Peyer's patch (tissue), 4 donors: ENCODE measurements at regions not wholly inside any gene's neighbourhood (a gene's known extent, or its start where the extent isn't known, plus 50 kb on each side); places are given as distances from the start of the nearest gene placed in this dataset.

Experiments
- DNase-seq, 3 donors: peaks; one replicate each; pipeline ENCODE4 v3.0.0-alpha.2; 2017 to 2019
- H3K27ac ChIP-seq, 4 donors: fragments of 200-600 bp; sonication (generic); one replicate each; pipeline ENCODE4 v1.5.1; 2016 to 2019
- H3K27me3 ChIP-seq, 2 donors: fragments of 200-600 bp; sonication (generic); one replicate each; pipeline ENCODE4 v1.5.1; 2019
- H3K36me3 ChIP-seq, 3 donors: fragments of 200-600 bp; sonication (generic); one replicate each; pipeline ENCODE4 v1.5.1; 2016 to 2019
- H3K4me1 ChIP-seq, 4 donors: fragments of 200-600 bp; sonication (generic); one replicate each; pipeline ENCODE4 v1.5.1; 2016 to 2019
- H3K4me3 ChIP-seq, 4 donors: fragments of 200-600 bp; sonication (generic); 1 replicate in 3 of 4; 2 replicates in 1 of 4; pipeline ENCODE4 v1.5.1; 2016 to 2019; ENCODE audit warnings: mild to moderate bottlenecking in 1 of 4
- H3K9me3 ChIP-seq, 4 donors: fragments of 200-600 bp; sonication (generic); one replicate each; pipeline ENCODE4 v1.5.1; 2016 to 2019; ENCODE audit warnings: mild to moderate bottlenecking in 1 of 4
- POLR2A ChIP-seq, 2 donors: fragments of 450-650 bp; IDR thresholded peaks; one replicate each; pipeline ENCODE4 v1.5.1; 2017; ENCODE audit warnings: antibody characterized with exemption in 2 of 2, mild to moderate bottlenecking in 2 of 2, moderate library complexity in 2 of 2
- TF ChIP-seq, protein P1 (sequence below), 6 experiments: fragments of 450-650 bp in 4 of 6; fragments of 200-600 bp in 2 of 6; sonication (generic) in 1 of 6; IDR thresholded peaks; one replicate each; pipeline ENCODE4 v1.5.1; 2017 to 2019; ENCODE audit warnings: antibody characterized with exemption in 6 of 6, mild to moderate bottlenecking in 3 of 6, moderate library complexity in 1 of 6

DNA sequence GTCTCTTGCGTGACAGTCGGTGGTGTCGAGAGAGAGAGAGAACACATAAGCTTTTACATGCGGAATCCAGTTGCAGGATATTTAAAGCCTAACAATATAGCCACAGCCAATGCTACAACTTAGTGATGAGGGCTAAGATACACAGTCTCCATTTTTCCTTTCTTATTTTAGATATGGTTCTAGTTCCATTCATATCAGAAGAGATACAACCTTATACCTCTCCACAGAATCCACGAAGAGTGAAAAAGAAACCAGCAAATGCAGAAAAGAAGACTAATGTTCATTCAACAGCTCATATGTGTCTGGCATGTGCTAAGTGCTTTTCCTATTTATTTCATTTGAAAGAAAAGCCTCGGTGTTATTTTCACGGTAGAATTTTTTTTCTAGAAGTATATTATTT lies 249.0 kb upstream of the SLITRK1 start:
- Histone ChIP-seq H3K4me3 (no peak overlapping the region), H3K27ac (no peak overlapping the region), H3K36me3 (no peaks in the 10 kb centered on the region), H3K4me1 (no peaks in the 10 kb centered on the region), H3K9me3 (no peaks in the 10 kb centered on the region), H3K27me3 (no peaks in the 10 kb centered on the region)
- DNase-seq, result no peak
- TF ChIP-seq, protein P1, sequence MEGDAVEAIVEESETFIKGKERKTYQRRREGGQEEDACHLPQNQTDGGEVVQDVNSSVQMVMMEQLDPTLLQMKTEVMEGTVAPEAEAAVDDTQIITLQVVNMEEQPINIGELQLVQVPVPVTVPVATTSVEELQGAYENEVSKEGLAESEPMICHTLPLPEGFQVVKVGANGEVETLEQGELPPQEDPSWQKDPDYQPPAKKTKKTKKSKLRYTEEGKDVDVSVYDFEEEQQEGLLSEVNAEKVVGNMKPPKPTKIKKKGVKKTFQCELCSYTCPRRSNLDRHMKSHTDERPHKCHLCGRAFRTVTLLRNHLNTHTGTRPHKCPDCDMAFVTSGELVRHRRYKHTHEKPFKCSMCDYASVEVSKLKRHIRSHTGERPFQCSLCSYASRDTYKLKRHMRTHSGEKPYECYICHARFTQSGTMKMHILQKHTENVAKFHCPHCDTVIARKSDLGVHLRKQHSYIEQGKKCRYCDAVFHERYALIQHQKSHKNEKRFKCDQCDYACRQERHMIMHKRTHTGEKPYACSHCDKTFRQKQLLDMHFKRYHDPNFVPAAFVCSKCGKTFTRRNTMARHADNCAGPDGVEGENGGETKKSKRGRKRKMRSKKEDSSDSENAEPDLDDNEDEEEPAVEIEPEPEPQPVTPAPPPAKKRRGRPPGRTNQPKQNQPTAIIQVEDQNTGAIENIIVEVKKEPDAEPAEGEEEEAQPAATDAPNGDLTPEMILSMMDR (IDR thresholded peaks at IDR 0.05), result no peak
- no peak for TF ChIP-seq POLR2A (IDR thresholded peaks at IDR 0.05)

DNA sequence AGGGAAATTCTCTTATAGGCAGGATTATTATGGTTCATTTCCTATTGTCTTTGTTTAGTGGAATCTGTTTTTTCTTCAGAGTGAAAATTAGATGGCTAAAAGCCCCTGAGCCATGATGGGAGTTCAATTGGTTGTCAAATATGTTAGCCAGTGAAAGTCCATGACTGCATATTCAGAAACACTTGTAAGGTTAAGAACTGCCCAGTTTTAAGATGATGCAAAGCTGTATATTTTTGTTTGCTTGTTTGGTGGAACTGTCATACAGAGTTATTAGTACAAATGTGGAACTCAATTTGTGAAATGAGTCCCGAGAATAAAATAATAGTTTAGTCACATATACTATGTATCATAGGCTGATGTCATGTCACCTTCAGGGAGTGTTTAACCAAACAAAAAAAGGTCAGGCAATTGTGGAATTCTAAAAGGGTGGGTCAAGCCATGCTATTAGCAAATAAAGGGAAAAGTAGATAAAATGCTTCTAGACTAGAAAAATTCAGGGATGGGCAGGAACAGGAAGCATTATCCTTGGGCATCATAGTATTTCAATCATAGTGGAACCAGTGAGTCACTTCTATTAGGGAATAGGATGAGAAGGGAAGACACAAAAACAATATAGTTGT lies 248.3 kb upstream of the SLITRK1 start:
- Histone ChIP-seq H3K4me3 (no peak overlapping the region), H3K27me3 (no peaks in the 10 kb centered on the region), H3K9me3 (no peaks in the 10 kb centered on the region), H3K36me3 (no peaks in the 10 kb centered on the region), H3K27ac (no peak overlapping the region), H3K4me1 (no peaks in the 10 kb centered on the region)
- DNase-seq, result no peak
- TF ChIP-seq, protein P1 (IDR thresholded peaks at IDR 0.05), result no peak
- no peak for TF ChIP-seq POLR2A (IDR thresholded peaks at IDR 0.05)

- Histone ChIP-seq H3K9me3 (no peaks in the 10 kb centered on the region), H3K4me3 (no peak overlapping the region), H3K27ac (no peak overlapping the region), H3K36me3 (no peaks in the 10 kb centered on the region), H3K4me1 (no peaks in the 10 kb centered on the region), H3K27me3 (no peaks in the 10 kb centered on the region)
- no peak for DNase-seq
- TF ChIP-seq, protein P1 (IDR thresholded peaks at IDR 0.05), result no peak
- no peak for TF ChIP-seq POLR2A (IDR thresholded peaks at IDR 0.05)
Observed at GRCh38 chr13:84129966-84130365, 247.7 kb upstream of the SLITRK1 start.

DNA sequence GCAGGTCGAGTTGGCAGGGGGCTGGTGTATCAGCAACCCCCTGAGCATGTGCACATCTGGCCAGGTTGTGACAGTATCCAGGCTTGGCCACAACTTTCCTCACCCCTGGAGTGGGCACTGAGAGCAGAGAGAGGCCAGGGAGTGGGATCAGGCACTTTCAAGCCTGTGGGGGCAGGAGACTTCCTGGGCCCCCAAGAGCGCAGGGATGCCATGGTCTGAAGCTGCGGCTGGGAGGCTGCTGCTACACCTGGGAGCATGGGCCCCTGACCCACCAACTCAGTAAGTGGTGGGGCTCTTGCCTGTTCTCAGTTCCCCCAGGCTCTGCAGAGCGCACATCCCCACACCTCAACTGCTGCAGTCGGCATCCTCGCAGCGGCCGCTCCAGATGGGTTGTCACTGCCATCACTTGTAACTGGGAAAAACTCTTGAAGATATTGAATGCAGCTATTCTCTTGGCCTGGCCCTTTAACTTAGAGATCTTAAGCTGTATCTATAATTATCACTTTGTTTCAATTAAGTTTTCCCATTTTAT lies 245.4 kb upstream of the SLITRK1 start:
- no peak for DNase-seq
- no peaks in the 10 kb centered on the region for H3K4me1 ChIP-seq
- no peak overlapping the region for H3K27ac ChIP-seq
- no peak for TF ChIP-seq POLR2A (IDR thresholded peaks at IDR 0.05)
- TF ChIP-seq, protein P1 (IDR thresholded peaks at IDR 0.05), result no peak
- H3K4me3 ChIP-seq, result no peak overlapping the region
- no peaks in the 10 kb centered on the region for H3K9me3 ChIP-seq
- H3K36me3 ChIP-seq, result no peaks in the 10 kb centered on the region
- no peaks in the 10 kb centered on the region for H3K27me3 ChIP-seq

- H3K36me3 ChIP-seq, result no peaks in the 10 kb centered on the region
- no peak overlapping the region for H3K27ac ChIP-seq
- H3K27me3 ChIP-seq, result no peaks in the 10 kb centered on the region
- TF ChIP-seq, protein P1 (IDR thresholded peaks at IDR 0.05), result no peak
- no peak for TF ChIP-seq POLR2A (IDR thresholded peaks at IDR 0.05)
- no peak for DNase-seq
- H3K9me3 ChIP-seq, result no peaks in the 10 kb centered on the region
- H3K4me3 ChIP-seq, result no peak overlapping the region
- H3K4me1 ChIP-seq, result no peaks in the 10 kb centered on the region
Observed at GRCh38 chr13:84126671-84127171, 244.4 kb upstream of the SLITRK1 start.
